Endodermal cell (in vitro differentiated cells): ENCODE measurements at regions not wholly inside any gene's neighbourhood (a gene's known extent, or its start where the extent isn't known, plus 50 kb on each side); places are given as distances from the start of the nearest gene placed in this dataset.

Experiments used
- DNase-seq: peaks from one replicate; pipeline ENCODE4 v3.0.0-alpha.2; 2017
- H3K27ac ChIP-seq: 2 replicates; pipeline ENCODE4 v1.5.1; 2013; ENCODE audit warnings: mild to moderate bottlenecking, low read depth, low read length, moderate library complexity
- H3K27me3 ChIP-seq: 2 replicates; pipeline ENCODE4 v1.6.1; 2013; ENCODE audit warnings: mild to moderate bottlenecking, low read length, moderate library complexity; ENCODE audit not compliant: insufficient read depth, control insufficient read depth, poor library complexity, severe bottlenecking
- H3K36me3 ChIP-seq: 2 replicates; pipeline ENCODE4 v1.7.0; 2013; ENCODE audit warnings: mild to moderate bottlenecking, low read length, moderate library complexity; ENCODE audit not compliant: control insufficient read depth, insufficient read depth
- H3K4me1 ChIP-seq: one replicate; pipeline ENCODE4 v1.7.0; 2013; ENCODE audit warnings: low read length; ENCODE audit not compliant: control insufficient read depth, insufficient read depth
- H3K4me3 ChIP-seq: 2 replicates; pipeline ENCODE4 v1.5.1; 2013; ENCODE audit warnings: mild to moderate bottlenecking, low read length, moderate library complexity
- H3K9ac ChIP-seq: 2 replicates; pipeline ENCODE4 v1.6.1; 2013; ENCODE audit warnings: mild to moderate bottlenecking, low read length, moderate library complexity; ENCODE audit not compliant: poor library complexity, severe bottlenecking; ENCODE audit errors: extremely low read depth
- H3K9me3 ChIP-seq: 2 replicates; pipeline ENCODE4 v1.6.1; 2013; ENCODE audit warnings: mild to moderate bottlenecking, low read length, moderate library complexity; ENCODE audit not compliant: control insufficient read depth
- H3K27ac Mint-ChIP-seq: 2 replicates; pipeline ENCODE4 v1.8.0; 2020; ENCODE audit warnings: mixed read lengths
- H3K27me3 Mint-ChIP-seq: 2 replicates; pipeline ENCODE4 v1.8.0; 2021; ENCODE audit warnings: mild to moderate bottlenecking, mixed read lengths; ENCODE audit not compliant: insufficient read depth
- H3K36me3 Mint-ChIP-seq: 2 replicates; pipeline ENCODE4 v1.8.0; 2020; ENCODE audit warnings: low read depth, mixed read lengths
- H3K4me1 Mint-ChIP-seq: 2 replicates; pipeline ENCODE4 v1.8.0; 2020; ENCODE audit warnings: mixed read lengths
- H3K4me3 Mint-ChIP-seq: 2 replicates; pipeline ENCODE4 v1.8.0; 2020; ENCODE audit warnings: mild to moderate bottlenecking, moderate library complexity, mixed read lengths
- H3K9me3 Mint-ChIP-seq: 2 replicates; pipeline ENCODE4 v1.8.0; 2020; ENCODE audit warnings: mild to moderate bottlenecking, mixed read lengths
- CTCF ChIP-seq: fragments of 200-600 bp; sonication (generic); conservative IDR thresholded peaks from 2 replicates; pipeline ENCODE4 v1.5.0; 2021; ENCODE audit warnings: antibody characterized with exemption, mild to moderate bottlenecking
- WGBS, 2 experiments: methylation state at CpG; one replicate each; pipeline versions ENCODE4 v1.1.5 to v1.1.7; 2013; ENCODE audit warnings: missing lambda C conversion rate in 2 of 2, mixed read lengths in 1 of 2; ENCODE audit not compliant: insufficient coverage in 1 of 2, insufficient read length in 1 of 2; 5-methylcytosine and 5-hydroxymethylcytosine counted together

- no peak overlapping the region for H3K27ac ChIP-seq
- no peaks in the 10 kb centered on the region for H3K36me3 Mint-ChIP-seq
- 92 to 98% methylated on average over 3 to 5 of the region's 5 CpGs for WGBS, 2 experiments
- no peaks in the 10 kb centered on the region for H3K4me1 Mint-ChIP-seq
- TF ChIP-seq CTCF = no peak
- H3K9me3 Mint-ChIP-seq = no peaks in the 10 kb centered on the region
- DNase-seq = no peak
- H3K4me3 ChIP-seq = no peak overlapping the region
- H3K4me3 Mint-ChIP-seq = no peak overlapping the region
- no peaks in the 10 kb centered on the region for H3K4me1 ChIP-seq
- H3K27me3 Mint-ChIP-seq = no peaks in the 10 kb centered on the region
- H3K36me3 ChIP-seq = no peaks in the 10 kb centered on the region
- H3K27me3 ChIP-seq = no peaks in the 10 kb centered on the region
- no peaks in the 10 kb centered on the region for H3K9me3 ChIP-seq
- no peak overlapping the region for H3K27ac Mint-ChIP-seq
- H3K9ac ChIP-seq = no peak overlapping the region
These were observed 970.1 kb upstream of the ADGRB3 start for GRCh38 chr6:67664942-67665341.

GRCh38 chr6:67663105-67663895 is 971.8 kb upstream of the ADGRB3 start:
- H3K27me3 ChIP-seq = no peaks in the 10 kb centered on the region
- TF ChIP-seq CTCF = no peak
- no peaks in the 10 kb centered on the region for H3K36me3 Mint-ChIP-seq
- H3K9me3 Mint-ChIP-seq = no peaks in the 10 kb centered on the region
- H3K36me3 ChIP-seq = no peaks in the 10 kb centered on the region
- no peak for DNase-seq
- WGBS, 2 experiments = 95 to 100% methylated on average over 1 to 11 of the region's 11 CpGs
- no peak overlapping the region for H3K4me3 ChIP-seq
- H3K9me3 ChIP-seq = no peaks in the 10 kb centered on the region
- H3K27ac ChIP-seq = no peak overlapping the region
- H3K27me3 Mint-ChIP-seq = no peaks in the 10 kb centered on the region
- no peak overlapping the region for H3K9ac ChIP-seq
- no peaks in the 10 kb centered on the region for H3K4me1 ChIP-seq
- no peaks in the 10 kb centered on the region for H3K4me1 Mint-ChIP-seq
- H3K27ac Mint-ChIP-seq = no peak overlapping the region
- no peak overlapping the region for H3K4me3 Mint-ChIP-seq

- Mint-ChIP-seq H3K36me3 (no peaks in the 10 kb centered on the region), H3K27ac (no peak overlapping the region), H3K4me3 (no peak overlapping the region), H3K27me3 (no peaks in the 10 kb centered on the region), H3K4me1 (no peaks in the 10 kb centered on the region), H3K9me3 (no peaks in the 10 kb centered on the region)
- WGBS, 2 experiments = 90 to 92% methylated on average over 3 of the region's 3 CpGs
- Histone ChIP-seq H3K27me3 (no peaks in the 10 kb centered on the region), H3K4me3 (no peak overlapping the region), H3K36me3 (no peaks in the 10 kb centered on the region), H3K27ac (no peak overlapping the region), H3K4me1 (no peaks in the 10 kb centered on the region), H3K9me3 (no peaks in the 10 kb centered on the region), H3K9ac (no peak overlapping the region)
- no peak for TF ChIP-seq CTCF
- DNase-seq = no peak
These were observed 981.5 kb upstream of the ADGRB3 start for GRCh38 chr6:67653561-67653960.
